ENCODE measurements at regions not wholly inside any gene's neighbourhood (a gene's known extent, or its start where the extent isn't known, plus 50 kb on each side); places are given as distances from the start of the nearest gene placed in this dataset.

DNA sequence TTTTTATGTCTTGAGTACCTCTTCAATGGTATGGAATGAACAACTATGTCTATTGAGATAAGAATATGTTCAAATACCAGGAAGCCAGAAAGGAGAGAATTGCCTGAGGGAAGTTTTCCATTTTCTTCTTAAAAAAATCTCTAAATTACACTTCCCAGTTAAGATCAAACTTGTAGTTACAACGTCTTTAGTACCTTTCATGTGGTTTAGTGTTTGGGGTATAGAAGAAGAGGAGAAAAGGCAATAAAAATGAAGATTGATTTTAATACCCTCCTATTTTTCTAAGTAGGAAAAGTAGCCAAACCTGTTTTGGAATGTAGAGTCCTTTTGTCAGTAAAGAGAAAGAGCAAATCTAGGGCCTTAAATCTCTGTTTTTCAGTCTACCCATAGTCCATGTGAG, 470.0 kb upstream of the SEMA3A start:
- TF ChIP-seq POLR2A (IDR thresholded peaks at IDR 0.05; ENCODE audit: low read length) (no peak), GATA1 (IDR thresholded peaks at IDR 0.05; ENCODE audit: low read depth, low read length) (no peak)
